ENCODE measurements at regions not wholly inside any gene's neighbourhood (a gene's known extent, or its start where the extent isn't known, plus 50 kb on each side); places are given as distances from the start of the nearest gene placed in this dataset.

GRCh38 chr15:91393186-91393585, 293.1 kb downstream of the SV2B start:
- ATAC-seq (no peak), DNase-seq (no peak)
- intact Hi-C loops (cut with DNase I) = no loop called here
- Histone ChIP-seq H3K4me3 (no peak overlapping the region), H3K27ac (no peak overlapping the region), H3K4me1 (no peaks in the 10 kb centered on the region), H3K36me3 (no peaks in the 10 kb centered on the region), H3K27me3 (no peaks in the 10 kb centered on the region), H3K9me3 (no peaks in the 10 kb centered on the region)
- 41% methylated on average over 6 of the region's 6 CpGs for WGBS (ENCODE audit: insufficient coverage, low coverage, low lambda C conversion rate, missing lambda C conversion rate)
- TF ChIP-seq CTCF (IDR thresholded peaks at IDR 0.05) (no peak), POLR2A (IDR thresholded peaks at IDR 0.05) (no peak)

GRCh38 chr15:91400481-91400880, 300.4 kb downstream of the SV2B start:
- no peak overlapping the region for H3K27ac ChIP-seq
- H3K36me3 ChIP-seq = no peaks in the 10 kb centered on the region
- H3K4me1 ChIP-seq = no peaks in the 10 kb centered on the region
- intact Hi-C loops (cut with DNase I) = no loop called here
- no peaks in the 10 kb centered on the region for H3K9me3 ChIP-seq
- no peaks in the 10 kb centered on the region for H3K27me3 ChIP-seq
- 84% methylated on average over 1 of the region's 1 CpG for WGBS (ENCODE audit: insufficient coverage, low coverage, low lambda C conversion rate, missing lambda C conversion rate)
- no peak for ATAC-seq
- H3K4me3 ChIP-seq = no peak overlapping the region
- DNase-seq = no peak
- TF ChIP-seq CTCF (IDR thresholded peaks at IDR 0.05) = no peak
- no peak for TF ChIP-seq POLR2A (IDR thresholded peaks at IDR 0.05)

GRCh38 chr15:91407269-91407889, 307.3 kb downstream of the SV2B start:
- DNase-seq (no peak), ATAC-seq (peak in 1 of 4 donors; percentile 30)
- TF ChIP-seq POLR2A (IDR thresholded peaks at IDR 0.05) (no peak), CTCF (IDR thresholded peaks at IDR 0.05) (no peak)
- H3K36me3 ChIP-seq = no peaks in the 10 kb centered on the region
- H3K27ac ChIP-seq = no peak overlapping the region
- no peaks in the 10 kb centered on the region for H3K9me3 ChIP-seq
- WGBS (ENCODE audit: insufficient coverage, low coverage, low lambda C conversion rate, missing lambda C conversion rate) = 36% methylated on average over 3 of the region's 4 CpGs
- intact Hi-C loops (cut with DNase I) = no loop called here
- H3K4me3 ChIP-seq = no peak overlapping the region
- peaks cover 0 to 17% (median 7%) of the 10 kb centered on the region in 4 donors for H3K4me1 ChIP-seq
- H3K27me3 ChIP-seq = no peaks in the 10 kb centered on the region

GRCh38 chr15:91408476-91409076, 308.5 kb downstream of the SV2B start:
- peak overlapping the region; percentile 19 to 34 (median 32) for H3K4me3 ChIP-seq
- no peaks in the 10 kb centered on the region for H3K9me3 ChIP-seq
- H3K27me3 ChIP-seq = no peaks in the 10 kb centered on the region
- DNase-seq (peak in 2 of 3 donors; percentile 23 to 66), ATAC-seq (peak; percentile 82 to 88 (median 84))
- H3K36me3 ChIP-seq = no peaks in the 10 kb centered on the region
- TF ChIP-seq CTCF (IDR thresholded peaks at IDR 0.05) (no peak), POLR2A (IDR thresholded peaks at IDR 0.05) (no peak)
- peak overlapping the region; percentile 43 to 63 (median 53) for H3K27ac ChIP-seq
- 24% methylated on average over 9 of the region's 9 CpGs for WGBS (ENCODE audit: insufficient coverage, low coverage, low lambda C conversion rate, missing lambda C conversion rate)
- H3K4me1 ChIP-seq = peaks cover 0 to 19% (median 8%) of the 10 kb centered on the region in 4 donors
- intact Hi-C loops (cut with DNase I) = no loop called here
